NB4 (cell line): ENCODE measurements at regions not wholly inside any gene's neighbourhood (a gene's known extent, or its start where the extent isn't known, plus 50 kb on each side); places are given as distances from the start of the nearest gene placed in this dataset.

ENCODE experiments used
- CTCF ChIP-seq: IDR thresholded peaks from one replicate; pipeline ENCODE4 v1.5.1; 2012; ENCODE audit warnings: low read depth, low read length
- MAX ChIP-seq: IDR thresholded peaks from 2 replicates; pipeline ENCODE4 v1.6.1; 2011; ENCODE audit warnings: low read depth, low read length

GRCh38 chr21:22209304-22209700, 1211.1 kb downstream of the NCAM2 start:
- TF ChIP-seq MAX (no peak), CTCF (no peak)
